Fibroblast of lung (primary cell): ENCODE measurements at regions not wholly inside any gene's neighbourhood (a gene's known extent, or its start where the extent isn't known, plus 50 kb on each side); places are given as distances from the start of the nearest gene placed in this dataset.
"Not testable (repeated sequence)": the region's sequence is repeated elsewhere in the genome, so short reads cannot be mapped to it uniquely, and the experiment has no call there.

Source experiments
- DNase-seq, 2 donors: peaks; one replicate each; pipeline versions ENCODE4 v3.0.0 to v3.0.0-alpha.2; 2010; ENCODE audit warnings: low read depth in 2 of 2
- H2AFZ ChIP-seq: 2 replicates; pipeline ENCODE4 v1.5.1; 2012; ENCODE audit warnings: low read length, control low read depth, inconsistent platforms
- H3K27ac ChIP-seq: 2 replicates; pipeline ENCODE4 v1.5.1; 2011; ENCODE audit warnings: low read length, control low read depth; ENCODE audit not compliant: insufficient read depth
- H3K27me3 ChIP-seq: 2 replicates; pipeline ENCODE4 v1.5.1; 2011; ENCODE audit warnings: mild to moderate bottlenecking, low read length; ENCODE audit not compliant: control insufficient read depth, insufficient read depth
- H3K36me3 ChIP-seq: 2 replicates; pipeline ENCODE4 v1.5.1; 2011; ENCODE audit warnings: low read length; ENCODE audit not compliant: control insufficient read depth, insufficient read depth
- H3K4me1 ChIP-seq: 2 replicates; pipeline ENCODE4 v1.5.1; 2011; ENCODE audit warnings: low read length; ENCODE audit not compliant: control insufficient read depth, insufficient read depth; ENCODE audit errors: extremely low read depth
- H3K4me2 ChIP-seq: 2 replicates; pipeline ENCODE4 v1.5.1; 2011; ENCODE audit warnings: low read length, control low read depth; ENCODE audit not compliant: insufficient read depth; ENCODE audit errors: extremely low read depth
- H3K4me3 ChIP-seq, 4 experiments: fragments of 200-600 bp in 1 of 4; sonication (generic) in 1 of 4; replicated peaks in 1 of 4; 2 replicates each; pipeline ENCODE4 v1.5.1; 2011 to 2016; ENCODE audit warnings: low read length in 4 of 4, low read depth in 3 of 4, mild to moderate bottlenecking in 3 of 4, control low read depth in 2 of 4, inconsistent platforms in 1 of 4, mixed read lengths in 1 of 4; ENCODE audit not compliant: insufficient read depth in 1 of 4; ENCODE audit errors: control extremely low read depth in 1 of 4
- H3K79me2 ChIP-seq: 2 replicates; pipeline ENCODE4 v1.5.1; 2012; ENCODE audit warnings: mild to moderate bottlenecking, low read length, inconsistent platforms; ENCODE audit not compliant: control insufficient read depth, insufficient read depth
- H3K9ac ChIP-seq: 2 replicates; pipeline ENCODE4 v1.5.1; 2011; ENCODE audit warnings: mild to moderate bottlenecking, low read length, control low read depth; ENCODE audit not compliant: insufficient read depth
- H3K9me3 ChIP-seq: 2 replicates; pipeline ENCODE4 v1.5.1; 2012; ENCODE audit warnings: low read depth, low read length; ENCODE audit not compliant: control insufficient read depth, insufficient read depth
- H4K20me1 ChIP-seq: 2 replicates; pipeline ENCODE4 v1.5.1; 2011; ENCODE audit warnings: low read length; ENCODE audit not compliant: control insufficient read depth, insufficient read depth; ENCODE audit errors: extremely low read depth
- CTCF ChIP-seq, 2 donors: IDR thresholded peaks in 1 of 2; conservative IDR thresholded peaks in 1 of 2; 1 replicate in 1 of 2; 2 replicates in 1 of 2; pipeline ENCODE4 v1.5.1; 2011 to 2012; ENCODE audit warnings: low read length in 2 of 2, control low read depth in 1 of 2, inconsistent platforms in 1 of 2, low read depth in 1 of 2, mild to moderate bottlenecking in 1 of 2
- EZH2 ChIP-seq: IDR thresholded peaks from 2 replicates; pipeline ENCODE4 v1.5.1; 2012; ENCODE audit warnings: low read length, control low read depth, mild to moderate bottlenecking; ENCODE audit errors: missing control alignments

- no peak overlapping the region for H3K4me2 ChIP-seq
- H3K79me2 ChIP-seq: no peaks in the 10 kb centered on the region
- no peak overlapping the region for H3K9ac ChIP-seq
- H2AFZ ChIP-seq: no peak overlapping the region
- no peaks in the 10 kb centered on the region for H3K27me3 ChIP-seq
- no peaks in the 10 kb centered on the region for H4K20me1 ChIP-seq
- H3K9me3 ChIP-seq: no peaks in the 10 kb centered on the region
- no peak overlapping the region for H3K27ac ChIP-seq
- no peak overlapping the region for H3K4me3 ChIP-seq
- TF ChIP-seq EZH2 (no peak), CTCF (conservative IDR thresholded peaks at IDR 0.05 in 1 of 2, IDR thresholded peaks at IDR 0.05 in 1 of 2; ENCODE audit: low read depth in 1 of 2, low read length in 2 of 2) (no peak)
- H3K4me1 ChIP-seq: no peaks in the 10 kb centered on the region
- H3K36me3 ChIP-seq: no peaks in the 10 kb centered on the region
- no peak for DNase-seq
Observed at GRCh38 chrX:95539041-95539440, 1145.6 kb upstream of the DIAPH2 start.

GRCh38 chrX:95549552-95549951 lies 1135.1 kb upstream of the DIAPH2 start:
- not testable (repeated sequence) for H3K36me3 ChIP-seq, H3K9me3 ChIP-seq, H3K27me3 ChIP-seq, H3K4me3 ChIP-seq, H3K9ac ChIP-seq, DNase-seq, H3K4me2 ChIP-seq, H3K27ac ChIP-seq, H2AFZ ChIP-seq, H4K20me1 ChIP-seq, H3K79me2 ChIP-seq, H3K4me1 ChIP-seq

- no peak overlapping the region for H2AFZ ChIP-seq
- H3K4me2 ChIP-seq: no peak overlapping the region
- no peaks in the 10 kb centered on the region for H3K27me3 ChIP-seq
- H3K9me3 ChIP-seq: no peaks in the 10 kb centered on the region
- H3K9ac ChIP-seq: no peak overlapping the region
- no peak for DNase-seq
- no peaks in the 10 kb centered on the region for H4K20me1 ChIP-seq
- H3K36me3 ChIP-seq: no peaks in the 10 kb centered on the region
- no peaks in the 10 kb centered on the region for H3K79me2 ChIP-seq
- no peak overlapping the region for H3K27ac ChIP-seq
- H3K4me3 ChIP-seq: no peak overlapping the region
- H3K4me1 ChIP-seq: no peaks in the 10 kb centered on the region
- TF ChIP-seq EZH2 (no peak), CTCF (conservative IDR thresholded peaks at IDR 0.05 in 1 of 2, IDR thresholded peaks at IDR 0.05 in 1 of 2; ENCODE audit: low read depth in 1 of 2, low read length in 2 of 2) (no peak)
Observed at GRCh38 chrX:95585321-95585720, 1099.3 kb upstream of the DIAPH2 start.

GRCh38 chrX:95612350-95612749 lies 1072.3 kb upstream of the DIAPH2 start:
- Histone ChIP-seq H2AFZ (no peak overlapping the region), H3K9ac (no peak overlapping the region), H3K4me2 (no peak overlapping the region), H3K27ac (no peak overlapping the region), H4K20me1 (no peaks in the 10 kb centered on the region), H3K36me3 (no peaks in the 10 kb centered on the region), H3K79me2 (no peaks in the 10 kb centered on the region), H3K4me1 (no peaks in the 10 kb centered on the region), H3K9me3 (no peaks in the 10 kb centered on the region), H3K4me3 (no peak overlapping the region), H3K27me3 (no peaks in the 10 kb centered on the region)
- DNase-seq: no peak
- no peak for TF ChIP-seq EZH2
- TF ChIP-seq CTCF (conservative IDR thresholded peaks at IDR 0.05 in 1 of 2, IDR thresholded peaks at IDR 0.05 in 1 of 2; ENCODE audit: low read depth in 1 of 2, low read length in 2 of 2): no peak
